WTC11 (cell line): ENCODE measurements at regions not wholly inside any gene's neighbourhood (a gene's known extent, or its start where the extent isn't known, plus 50 kb on each side); places are given as distances from the start of the nearest gene placed in this dataset.

Experiments used
- ATAC-seq: fragments of 200-7000 bp; cut with Tn5 transposase; 2 replicates; pipeline ENCODE4 v1.10.0; 2021; ENCODE audit warnings: mild to moderate bottlenecking, moderate library complexity
- CTCF ChIA-PET: fragments of 300-600 bp; sonication (Branson Sonifier 250); formaldehyde crosslinking; loops from one replicate; lab custom pipeline; 2021; ENCODE audit warnings: antibody characterized with exemption; lab: Charles Lee
- POLR2A ChIA-PET: fragments of 350-600 bp; sonication (Branson Sonifier 250); formaldehyde crosslinking; loops from one replicate; lab custom pipeline; 2021; ENCODE audit warnings: antibody characterized with exemption; lab: Charles Lee
- DNase-seq: peaks from one replicate; pipeline ENCODE4 v3.0.0; 2021; ENCODE audit warnings: low spot score
- H3K27ac Mint-ChIP-seq: 2 replicates; pipeline ENCODE4 v1.8.0; 2021; ENCODE audit warnings: mixed read lengths
- H3K27me3 Mint-ChIP-seq: 2 replicates; pipeline ENCODE4 v1.8.0; 2021; ENCODE audit warnings: low read depth, mild to moderate bottlenecking, moderate library complexity, mixed read lengths
- H3K36me3 Mint-ChIP-seq: 2 replicates; pipeline ENCODE4 v1.8.0; 2021; ENCODE audit warnings: mixed read lengths
- H3K4me1 Mint-ChIP-seq: 2 replicates; pipeline ENCODE4 v1.8.0; 2022; ENCODE audit warnings: mixed read lengths
- H3K4me3 Mint-ChIP-seq: 2 replicates; pipeline ENCODE4 v1.8.0; 2021; ENCODE audit warnings: mild to moderate bottlenecking, moderate library complexity, mixed read lengths
- H3K9me3 Mint-ChIP-seq: 2 replicates; pipeline ENCODE4 v1.8.0; 2021; ENCODE audit warnings: mixed read lengths
- AR ChIP-seq: fragments of 250-450 bp; sonication (Bioruptor Pico); IDR thresholded peaks from 2 replicates; pipeline ENCODE4 v1.9.0; 2021; ENCODE audit warnings: mild to moderate bottlenecking
- CBFB ChIP-seq: sonication (generic); formaldehyde crosslinking; IDR thresholded peaks from 2 replicates; pipeline ENCODE4 v1.8.1; 2022; ENCODE audit warnings: mild to moderate bottlenecking, low read depth, missing genetic modification reagents
- CREM ChIP-seq: sonication (generic); formaldehyde crosslinking; IDR thresholded peaks from 2 replicates; pipeline ENCODE4 v1.8.1; 2022; ENCODE audit warnings: mild to moderate bottlenecking, missing genetic modification reagents, moderate library complexity
- ELF4 ChIP-seq: sonication (generic); formaldehyde crosslinking; IDR thresholded peaks from 2 replicates; pipeline ENCODE4 v1.8.1; 2022; ENCODE audit warnings: low read depth, mild to moderate bottlenecking, moderate library complexity, missing genetic modification reagents
- EMX1 ChIP-seq: fragments of 250-450 bp; sonication (Bioruptor Pico); IDR thresholded peaks from 2 replicates; pipeline ENCODE4 v1.8.0; 2021; ENCODE audit warnings: mild to moderate bottlenecking
- GTF2I ChIP-seq: fragments of 250-450 bp; sonication (Bioruptor Pico); conservative IDR thresholded peaks from 2 replicates; pipeline ENCODE4 v1.4.0; 2021; ENCODE audit warnings: mild to moderate bottlenecking
- JUN ChIP-seq: sonication (generic); formaldehyde crosslinking; IDR thresholded peaks from 2 replicates; pipeline ENCODE4 v1.8.0; 2023; ENCODE audit warnings: mild to moderate bottlenecking, missing genetic modification reagents
- NFATC4 ChIP-seq: fragments of 250-450 bp; sonication (Bioruptor Pico); IDR thresholded peaks from 2 replicates; pipeline ENCODE4 v1.9.0; 2021; ENCODE audit warnings: mild to moderate bottlenecking
- NFYB ChIP-seq: sonication (generic); formaldehyde crosslinking; conservative IDR thresholded peaks from 2 replicates; pipeline ENCODE4 v1.8.0; 2022; ENCODE audit warnings: low read depth, missing genetic modification reagents
- SP1 ChIP-seq: sonication (generic); formaldehyde crosslinking; conservative IDR thresholded peaks from 2 replicates; pipeline ENCODE4 v1.8.1; 2022; ENCODE audit warnings: missing genetic modification reagents
- TEAD1 ChIP-seq: sonication (generic); formaldehyde crosslinking; IDR thresholded peaks from 2 replicates; pipeline ENCODE4 v1.8.0; 2022; ENCODE audit warnings: mild to moderate bottlenecking, missing genetic modification reagents
- TP53 ChIP-seq: sonication (generic); formaldehyde crosslinking; IDR thresholded peaks from 2 replicates; pipeline ENCODE4 v1.8.1; 2023; ENCODE audit warnings: mild to moderate bottlenecking, missing genetic modification reagents
- ZNF512 ChIP-seq: sonication (generic); formaldehyde crosslinking; IDR thresholded peaks from 2 replicates; pipeline ENCODE4 v1.8.1; 2022; ENCODE audit warnings: missing genetic modification reagents, borderline replicate concordance
- TF ChIP-seq, protein P1 (sequence below): sonication (generic); formaldehyde crosslinking; IDR thresholded peaks from 2 replicates; pipeline ENCODE4 v1.8.0; 2022; ENCODE audit warnings: missing genetic modification reagents
- TF ChIP-seq, protein P2 (sequence below): sonication (generic); formaldehyde crosslinking; IDR thresholded peaks from 2 replicates; pipeline ENCODE4 v1.8.0; 2022; ENCODE audit warnings: mild to moderate bottlenecking, missing genetic modification reagents

GRCh38 chr5:75885849-75886596, 168.8 kb upstream of the POC5 start:
- H3K36me3 Mint-ChIP-seq, result no peaks in the 10 kb centered on the region
- peaks cover under 1% of the 10 kb centered on the region; the same call in 1 of the 2 replicates for H3K9me3 Mint-ChIP-seq
- H3K27ac Mint-ChIP-seq, result 0 out of 2 replicates have a peak overlapping the region, but pooled peaks have one; percentile 2
- H3K4me1 Mint-ChIP-seq, result 0 out of 2 replicates have a peak, but pooled peaks cover 4% of the 10 kb centered on the region
- POLR2A ChIA-PET, result interaction anchor here (1.0 kb wide), 1 partner anchor 189 kb away, joined by 3 read pairs; no protein-coding TSS in a partner anchor
- CTCF ChIA-PET, result interaction anchor here (0.9 to 3.6 kb wide), 14 partner anchors 8 to 370 kb away, joined by 3 to 41 read pairs (median 4); no protein-coding TSS in a partner anchor
- H3K4me3 Mint-ChIP-seq, result no peak overlapping the region
- DNase-seq (peak; percentile 34), ATAC-seq (peak; percentile 94)
- TF ChIP-seq SP1, result no peak
- no peak for TF ChIP-seq TP53 (CRISPR knock-in tag)
- no peak for TF ChIP-seq NFYB (CRISPR knock-in tag)
- TF ChIP-seq JUN (CRISPR knock-in tag), result no peak
- TF ChIP-seq GTF2I, result no peak
- no peak for TF ChIP-seq ELF4
- no peaks in the 10 kb centered on the region for H3K27me3 Mint-ChIP-seq

GRCh38 chr5:75885321-75885720, 168.1 kb upstream of the POC5 start:
- TF ChIP-seq AR (CRISPR knock-in tag) (no peak), EMX1 (CRISPR knock-in tag) (no peak), NFATC4 (CRISPR knock-in tag) (no peak), SP1 (no peak), CBFB (CRISPR knock-in tag) (no peak), JUN (CRISPR knock-in tag) (no peak), CREM (CRISPR knock-in tag) (no peak), ZNF512 (CRISPR knock-in tag) (no peak), TEAD1 (CRISPR knock-in tag) (no peak)
- TF ChIP-seq, protein P1, sequence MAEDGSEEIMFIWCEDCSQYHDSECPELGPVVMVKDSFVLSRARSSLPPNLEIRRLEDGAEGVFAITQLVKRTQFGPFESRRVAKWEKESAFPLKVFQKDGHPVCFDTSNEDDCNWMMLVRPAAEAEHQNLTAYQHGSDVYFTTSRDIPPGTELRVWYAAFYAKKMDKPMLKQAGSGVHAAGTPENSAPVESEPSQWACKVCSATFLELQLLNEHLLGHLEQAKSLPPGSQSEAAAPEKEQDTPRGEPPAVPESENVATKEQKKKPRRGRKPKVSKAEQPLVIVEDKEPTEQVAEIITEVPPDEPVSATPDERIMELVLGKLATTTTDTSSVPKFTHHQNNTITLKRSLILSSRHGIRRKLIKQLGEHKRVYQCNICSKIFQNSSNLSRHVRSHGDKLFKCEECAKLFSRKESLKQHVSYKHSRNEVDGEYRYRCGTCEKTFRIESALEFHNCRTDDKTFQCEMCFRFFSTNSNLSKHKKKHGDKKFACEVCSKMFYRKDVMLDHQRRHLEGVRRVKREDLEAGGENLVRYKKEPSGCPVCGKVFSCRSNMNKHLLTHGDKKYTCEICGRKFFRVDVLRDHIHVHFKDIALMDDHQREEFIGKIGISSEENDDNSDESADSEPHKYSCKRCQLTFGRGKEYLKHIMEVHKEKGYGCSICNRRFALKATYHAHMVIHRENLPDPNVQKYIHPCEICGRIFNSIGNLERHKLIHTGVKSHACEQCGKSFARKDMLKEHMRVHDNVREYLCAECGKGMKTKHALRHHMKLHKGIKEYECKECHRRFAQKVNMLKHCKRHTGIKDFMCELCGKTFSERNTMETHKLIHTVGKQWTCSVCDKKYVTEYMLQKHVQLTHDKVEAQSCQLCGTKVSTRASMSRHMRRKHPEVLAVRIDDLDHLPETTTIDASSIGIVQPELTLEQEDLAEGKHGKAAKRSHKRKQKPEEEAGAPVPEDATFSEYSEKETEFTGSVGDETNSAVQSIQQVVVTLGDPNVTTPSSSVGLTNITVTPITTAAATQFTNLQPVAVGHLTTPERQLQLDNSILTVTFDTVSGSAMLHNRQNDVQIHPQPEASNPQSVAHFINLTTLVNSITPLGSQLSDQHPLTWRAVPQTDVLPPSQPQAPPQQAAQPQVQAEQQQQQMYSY (CRISPR knock-in tag), result no peak
- TF ChIP-seq, protein P2, sequence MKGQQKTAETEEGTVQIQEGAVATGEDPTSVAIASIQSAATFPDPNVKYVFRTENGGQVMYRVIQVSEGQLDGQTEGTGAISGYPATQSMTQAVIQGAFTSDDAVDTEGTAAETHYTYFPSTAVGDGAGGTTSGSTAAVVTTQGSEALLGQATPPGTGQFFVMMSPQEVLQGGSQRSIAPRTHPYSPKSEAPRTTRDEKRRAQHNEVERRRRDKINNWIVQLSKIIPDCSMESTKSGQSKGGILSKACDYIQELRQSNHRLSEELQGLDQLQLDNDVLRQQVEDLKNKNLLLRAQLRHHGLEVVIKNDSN (CRISPR knock-in tag), result no peak
- no peak overlapping the region for H3K27ac Mint-ChIP-seq
- DNase-seq (no peak), ATAC-seq (no peak)
- H3K4me1 Mint-ChIP-seq, result 0 out of 2 replicates have a peak, but pooled peaks cover 4% of the 10 kb centered on the region
- ChIA-PET CTCF (interaction anchor here (0.9 to 3.6 kb wide), 11 partner anchors 9 to 371 kb away, joined by 3 to 41 read pairs (median 5); no protein-coding TSS in a partner anchor), POLR2A (no interaction called here)
- peaks cover 6% of the 10 kb centered on the region for H3K36me3 Mint-ChIP-seq
- H3K27me3 Mint-ChIP-seq, result no peaks in the 10 kb centered on the region; the same call in 1 of the 2 replicates
- H3K9me3 Mint-ChIP-seq, result peaks cover 7% of the 10 kb centered on the region
- no peak overlapping the region for H3K4me3 Mint-ChIP-seq
